ENCODE measurements at regions not wholly inside any gene's neighbourhood (a gene's known extent, or its start where the extent isn't known, plus 50 kb on each side); places are given as distances from the start of the nearest gene placed in this dataset.

- TF ChIP-seq, protein P1, sequence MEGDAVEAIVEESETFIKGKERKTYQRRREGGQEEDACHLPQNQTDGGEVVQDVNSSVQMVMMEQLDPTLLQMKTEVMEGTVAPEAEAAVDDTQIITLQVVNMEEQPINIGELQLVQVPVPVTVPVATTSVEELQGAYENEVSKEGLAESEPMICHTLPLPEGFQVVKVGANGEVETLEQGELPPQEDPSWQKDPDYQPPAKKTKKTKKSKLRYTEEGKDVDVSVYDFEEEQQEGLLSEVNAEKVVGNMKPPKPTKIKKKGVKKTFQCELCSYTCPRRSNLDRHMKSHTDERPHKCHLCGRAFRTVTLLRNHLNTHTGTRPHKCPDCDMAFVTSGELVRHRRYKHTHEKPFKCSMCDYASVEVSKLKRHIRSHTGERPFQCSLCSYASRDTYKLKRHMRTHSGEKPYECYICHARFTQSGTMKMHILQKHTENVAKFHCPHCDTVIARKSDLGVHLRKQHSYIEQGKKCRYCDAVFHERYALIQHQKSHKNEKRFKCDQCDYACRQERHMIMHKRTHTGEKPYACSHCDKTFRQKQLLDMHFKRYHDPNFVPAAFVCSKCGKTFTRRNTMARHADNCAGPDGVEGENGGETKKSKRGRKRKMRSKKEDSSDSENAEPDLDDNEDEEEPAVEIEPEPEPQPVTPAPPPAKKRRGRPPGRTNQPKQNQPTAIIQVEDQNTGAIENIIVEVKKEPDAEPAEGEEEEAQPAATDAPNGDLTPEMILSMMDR (IDR thresholded peaks at IDR 0.05) = no peak
- TF ChIP-seq POLR2A (IDR thresholded peaks at IDR 0.05) = no peak
These were observed 50.3 kb upstream of the KITLG start for GRCh38 chr12:88630561-88630960.

Data from heart left ventricle (tissue), 13 donors.